GM12873 (cell line): ENCODE measurements at regions not wholly inside any gene's neighbourhood (a gene's known extent, or its start where the extent isn't known, plus 50 kb on each side); places are given as distances from the start of the nearest gene placed in this dataset.

Experiments
- TF ChIP-seq, protein P1 (sequence below): IDR thresholded peaks from 2 replicates; pipeline ENCODE4 v1.5.1; 2012; ENCODE audit warnings: low read depth, mild to moderate bottlenecking, moderate library complexity, low read length, control low read depth; ENCODE audit not compliant: insufficient read depth; ENCODE audit errors: missing control alignments

DNA sequence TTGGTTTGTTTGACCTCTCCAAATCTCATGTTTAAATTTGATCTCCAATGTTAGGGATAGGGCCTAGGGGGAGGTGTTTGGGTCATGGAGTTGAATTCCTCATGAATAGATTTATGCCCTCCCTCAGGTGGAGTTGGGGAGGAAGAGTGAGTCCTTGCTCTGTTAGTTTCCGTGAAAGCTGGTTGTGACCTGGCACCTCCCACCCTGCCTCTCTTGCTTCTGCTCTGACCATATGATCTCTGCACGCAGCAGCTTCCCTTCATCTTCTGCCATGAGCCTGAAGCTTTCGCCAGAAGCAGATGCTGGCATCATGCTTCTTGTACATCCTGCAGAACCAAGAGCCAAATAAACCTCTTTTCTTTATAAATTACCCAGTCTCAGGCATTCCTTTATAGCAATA, 231.6 kb upstream of the ERBB4 start:
- TF ChIP-seq, protein P1, sequence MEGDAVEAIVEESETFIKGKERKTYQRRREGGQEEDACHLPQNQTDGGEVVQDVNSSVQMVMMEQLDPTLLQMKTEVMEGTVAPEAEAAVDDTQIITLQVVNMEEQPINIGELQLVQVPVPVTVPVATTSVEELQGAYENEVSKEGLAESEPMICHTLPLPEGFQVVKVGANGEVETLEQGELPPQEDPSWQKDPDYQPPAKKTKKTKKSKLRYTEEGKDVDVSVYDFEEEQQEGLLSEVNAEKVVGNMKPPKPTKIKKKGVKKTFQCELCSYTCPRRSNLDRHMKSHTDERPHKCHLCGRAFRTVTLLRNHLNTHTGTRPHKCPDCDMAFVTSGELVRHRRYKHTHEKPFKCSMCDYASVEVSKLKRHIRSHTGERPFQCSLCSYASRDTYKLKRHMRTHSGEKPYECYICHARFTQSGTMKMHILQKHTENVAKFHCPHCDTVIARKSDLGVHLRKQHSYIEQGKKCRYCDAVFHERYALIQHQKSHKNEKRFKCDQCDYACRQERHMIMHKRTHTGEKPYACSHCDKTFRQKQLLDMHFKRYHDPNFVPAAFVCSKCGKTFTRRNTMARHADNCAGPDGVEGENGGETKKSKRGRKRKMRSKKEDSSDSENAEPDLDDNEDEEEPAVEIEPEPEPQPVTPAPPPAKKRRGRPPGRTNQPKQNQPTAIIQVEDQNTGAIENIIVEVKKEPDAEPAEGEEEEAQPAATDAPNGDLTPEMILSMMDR, result no peak

DNA sequence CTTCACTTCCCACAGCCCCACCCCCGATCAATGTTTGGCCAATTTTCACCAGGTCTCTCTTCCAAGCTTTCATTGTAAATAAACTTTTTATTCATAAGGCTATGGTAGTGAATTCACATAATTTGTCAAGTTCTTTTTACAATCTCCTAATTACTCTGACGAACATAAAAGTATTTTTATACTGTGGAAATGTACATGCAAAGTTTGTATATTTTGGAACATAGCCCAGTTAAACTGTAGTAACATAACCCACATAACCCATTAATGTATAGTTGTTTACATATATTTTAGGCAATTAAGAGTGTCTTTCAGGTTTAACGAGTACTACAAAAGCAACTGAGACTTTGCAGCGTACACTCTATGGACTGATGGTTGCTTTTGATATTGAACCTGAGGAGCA, 228.3 kb upstream of the ERBB4 start:
- TF ChIP-seq, protein P1, result no peak

DNA sequence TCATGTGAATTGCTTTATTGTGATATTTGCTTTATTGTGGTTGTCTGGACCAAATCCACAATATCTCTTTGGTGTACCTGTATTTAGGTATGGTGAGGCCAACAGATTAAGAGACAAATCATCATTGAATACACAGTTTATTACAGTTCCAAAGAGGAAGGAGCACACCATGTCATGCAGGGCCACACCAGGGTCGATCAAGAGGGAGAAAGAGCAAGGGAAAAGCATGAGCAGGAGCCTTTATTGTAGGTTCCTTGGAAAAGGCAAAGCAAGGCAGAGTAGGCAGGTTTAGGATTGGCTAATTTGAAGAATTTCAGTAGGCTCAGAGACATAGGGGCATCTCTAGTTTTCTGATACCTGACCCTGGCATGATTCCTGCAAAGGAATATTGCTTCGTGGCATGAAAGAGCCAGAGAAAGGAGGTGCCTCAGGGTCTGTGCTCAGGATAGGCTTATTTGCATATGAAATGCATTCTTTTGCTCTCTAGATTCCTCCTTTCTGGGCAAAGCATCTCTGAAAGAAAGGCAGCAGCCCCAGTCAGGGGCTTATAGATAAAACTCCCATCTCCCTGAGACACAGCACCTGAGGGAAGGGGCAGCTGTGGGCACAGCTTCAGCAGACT, 214.2 kb upstream of the ERBB4 start:
- TF ChIP-seq, protein P1, result no peak

DNA sequence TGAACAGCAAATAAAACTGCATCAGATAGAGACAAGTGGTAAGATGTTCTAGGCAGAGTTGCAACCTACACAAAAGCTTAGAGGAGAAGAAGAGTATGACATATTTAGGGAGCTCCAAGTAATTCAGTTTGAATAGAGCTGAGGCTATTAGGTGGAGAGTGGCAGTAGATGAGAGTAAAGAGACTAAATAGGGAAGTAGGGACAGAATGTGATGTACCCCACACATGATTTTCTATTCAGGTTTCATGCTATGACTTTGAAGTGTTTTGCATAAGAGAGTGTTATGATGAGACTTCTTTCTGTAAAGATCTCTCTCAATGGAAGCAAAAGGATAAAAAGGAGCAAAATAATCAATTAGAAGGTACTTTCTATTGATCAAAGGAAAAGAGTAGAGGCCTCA, 206.8 kb upstream of the ERBB4 start:
- TF ChIP-seq, protein P1, result no peak

DNA sequence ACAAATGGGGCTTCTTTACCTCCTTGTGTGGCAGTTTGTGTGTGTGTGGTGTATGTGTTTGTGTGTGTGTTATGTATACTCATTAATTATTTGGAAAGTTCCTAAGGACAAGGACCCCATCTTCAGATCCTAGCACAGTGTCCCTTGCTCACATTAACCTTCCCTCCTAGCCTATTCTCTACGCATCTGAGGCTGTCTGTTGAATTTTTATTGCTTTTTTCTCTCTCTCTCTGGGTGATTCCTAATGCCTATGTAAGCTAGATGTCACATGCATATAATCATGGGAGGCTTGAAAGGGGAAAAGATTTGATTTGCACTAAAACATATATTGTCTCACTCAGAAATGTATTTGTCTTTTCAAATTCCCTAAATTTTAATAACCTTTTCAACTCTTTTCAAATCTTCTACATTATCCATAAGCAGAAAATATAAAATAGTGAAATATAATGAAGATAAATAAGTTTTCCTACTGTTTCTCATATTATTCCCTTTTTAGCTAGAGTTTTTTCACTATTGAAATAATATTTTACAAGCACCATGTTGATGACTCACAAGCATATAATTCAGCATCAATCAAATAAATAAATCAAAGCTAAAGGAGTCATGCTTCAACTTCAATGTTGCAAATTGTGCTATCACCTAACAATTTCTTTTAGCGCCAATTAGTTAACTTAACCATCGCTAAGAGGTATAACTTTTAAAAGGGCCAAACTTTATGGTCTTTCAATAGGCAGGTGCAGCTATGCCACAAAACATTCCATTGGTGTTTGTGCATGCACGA, 199.0 kb upstream of the ERBB4 start:
- TF ChIP-seq, protein P1, result no peak

DNA sequence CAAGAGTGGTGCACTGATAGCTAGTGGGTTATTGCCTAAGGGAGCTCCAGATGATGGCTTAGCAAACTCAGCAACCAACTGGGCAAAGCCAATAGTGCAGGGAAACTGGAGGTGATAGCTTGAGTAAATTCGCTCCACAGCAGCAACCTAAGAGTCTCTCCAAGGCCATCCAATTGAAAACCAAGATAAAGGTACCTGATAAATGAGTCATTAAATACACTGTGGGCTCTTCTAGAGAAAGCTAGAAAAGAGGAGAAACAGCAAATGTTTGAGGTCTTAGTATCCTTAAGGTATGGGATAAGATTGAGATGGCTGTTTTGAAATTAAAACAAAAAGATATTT, 197.8 kb upstream of the ERBB4 start:
- TF ChIP-seq, protein P1, result no peak

DNA sequence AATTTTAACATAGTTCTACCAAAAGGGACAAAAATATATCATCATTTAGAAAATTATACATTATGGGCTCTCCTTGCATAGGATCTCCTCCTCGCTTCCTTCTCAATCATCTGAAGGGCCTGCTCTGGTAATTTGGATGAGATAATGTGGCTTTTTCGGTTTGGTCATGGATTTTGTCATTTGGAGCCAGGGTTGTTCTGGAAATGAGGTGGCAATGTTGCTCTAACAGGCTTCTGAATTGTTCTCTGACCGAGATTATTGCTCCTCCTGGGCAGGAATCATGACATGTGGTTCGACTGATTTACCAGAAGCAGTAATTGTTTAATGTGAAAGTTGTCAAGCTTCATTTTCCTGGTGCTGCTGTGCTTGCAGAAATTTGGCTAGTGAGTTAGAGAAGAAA, 194.7 kb upstream of the ERBB4 start:
- TF ChIP-seq, protein P1, result no peak
